T-helper 9 cell (primary cell): ENCODE measurements at regions not wholly inside any gene's neighbourhood (a gene's known extent, or its start where the extent isn't known, plus 50 kb on each side); places are given as distances from the start of the nearest gene placed in this dataset.
A peak's percentile ranks its signal among the peaks of the same experiment; 100 is the strongest.
"Not testable (repeated sequence)": the region's sequence is repeated elsewhere in the genome, so short reads cannot be mapped to it uniquely, and the experiment has no call there.

Experiments used
- DNase-seq: peaks from one replicate; pipeline ENCODE4 v3.0.0-alpha.2; 2020

- no peak for DNase-seq
Observed at GRCh38 chr14:86104691-86105265, 574.8 kb downstream of the FLRT2 start.

DNA sequence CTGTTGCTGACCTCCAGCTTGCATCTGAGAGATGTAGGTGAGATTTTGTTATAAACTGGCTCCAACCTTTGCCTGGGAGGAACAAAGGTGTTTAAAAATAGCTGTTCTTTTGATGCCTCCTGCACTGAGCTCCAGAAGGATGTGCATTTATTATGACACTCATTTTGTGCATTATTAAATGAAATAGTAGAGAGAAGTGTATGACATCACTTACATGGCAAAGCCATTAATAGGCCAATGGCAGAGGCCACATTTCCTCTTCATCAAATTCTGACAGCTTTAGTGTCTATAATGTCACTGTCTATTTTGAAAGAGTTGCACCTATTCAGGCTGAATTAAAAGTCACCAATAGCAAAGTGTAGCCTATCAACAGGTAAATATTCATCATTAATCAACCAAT is 564.6 kb downstream of the FLRT2 start:
- DNase-seq: no peak

GRCh38 chr14:86091811-86092210 is 561.9 kb downstream of the FLRT2 start:
- DNase-seq: no peak

DNA sequence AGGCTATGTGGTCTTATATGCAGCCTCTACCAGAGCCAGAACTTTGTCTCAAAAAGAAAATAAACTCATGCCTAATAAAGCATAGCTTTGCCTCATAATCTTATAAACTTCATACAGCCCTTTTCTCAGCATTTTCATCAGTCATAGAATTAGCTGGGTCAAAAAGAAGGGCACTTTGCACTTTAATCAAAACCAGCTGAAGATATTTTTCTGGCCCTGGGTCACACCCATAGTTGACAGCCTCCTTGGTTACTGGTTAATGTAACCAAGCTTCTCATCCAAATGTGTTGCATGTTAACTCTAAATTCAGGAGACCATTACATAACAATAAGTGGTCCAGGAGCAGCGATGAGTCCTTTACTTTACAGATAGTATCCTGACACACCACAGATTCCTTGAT is 558.2 kb downstream of the FLRT2 start:
- DNase-seq: no peak

DNA sequence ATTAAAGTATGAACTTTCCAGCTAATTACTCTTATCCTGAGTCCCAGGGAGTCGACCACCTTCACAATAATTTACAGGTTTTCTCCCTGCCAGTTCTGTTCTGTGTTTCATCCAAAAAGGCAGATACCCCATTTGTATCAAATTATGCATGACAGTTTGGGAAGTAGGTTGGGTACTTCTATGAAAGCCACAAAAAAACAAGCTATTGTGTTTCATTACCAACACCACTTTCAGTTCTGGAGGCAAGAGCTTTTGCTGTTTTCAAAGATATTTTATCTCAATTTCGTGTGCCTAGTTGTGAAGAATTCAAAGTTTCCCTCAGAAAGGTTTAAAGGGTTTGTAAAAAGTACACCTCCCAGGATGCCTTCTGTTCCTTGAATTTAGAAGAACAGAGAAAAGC is 557.4 kb downstream of the FLRT2 start:
- no peak for DNase-seq

- no peak for DNase-seq
Observed at GRCh38 chr14:86086962-86087361, 557.0 kb downstream of the FLRT2 start.

DNA sequence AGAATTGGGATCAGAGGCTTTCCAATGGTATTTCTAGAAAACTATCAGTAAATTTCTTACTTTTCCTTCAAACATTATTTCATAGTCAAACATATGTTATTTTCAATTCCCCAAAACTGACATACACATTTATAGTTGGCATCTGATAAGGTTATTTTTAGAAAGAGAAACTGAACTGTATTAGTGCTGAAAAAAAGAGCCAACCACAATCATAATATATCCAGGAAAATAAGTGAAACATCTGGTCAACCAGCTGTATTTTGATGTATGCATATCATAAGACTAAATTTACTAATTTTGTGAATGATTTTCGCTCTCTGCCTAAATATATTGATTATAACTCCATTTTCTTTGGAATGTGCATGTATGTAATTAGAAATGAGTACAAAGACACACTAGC is 554.2 kb downstream of the FLRT2 start:
- no peak for DNase-seq

GRCh38 chr14:86083616-86084015 is 553.7 kb downstream of the FLRT2 start:
- no peak for DNase-seq

- no peak for DNase-seq
Observed at GRCh38 chr14:86072116-86072894, 542.4 kb downstream of the FLRT2 start.

- no peak for DNase-seq
Observed at GRCh38 chr14:86066651-86067050, 536.7 kb downstream of the FLRT2 start.

GRCh38 chr14:86065407-86065806 is 535.5 kb downstream of the FLRT2 start:
- DNase-seq: no peak

DNA sequence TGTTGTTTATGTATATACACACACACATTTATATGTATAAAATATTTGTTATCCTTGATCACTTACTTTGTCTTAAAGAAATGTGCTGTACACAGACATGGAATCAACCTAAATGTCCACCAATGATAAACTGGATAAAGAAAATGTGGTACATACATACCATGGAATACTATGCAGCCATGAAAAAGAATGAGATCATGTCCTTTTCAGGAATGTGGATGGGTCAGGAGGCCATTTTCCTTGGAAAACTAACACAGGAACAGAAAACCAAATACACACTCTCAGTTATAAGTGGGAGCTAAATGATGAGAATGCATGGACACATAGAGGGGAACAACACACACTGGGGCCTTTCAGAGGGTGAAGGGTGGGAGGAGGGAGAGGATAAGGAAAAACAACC is 534.7 kb downstream of the FLRT2 start:
- DNase-seq: not testable (repeated sequence)

- DNase-seq: peak; percentile 3
Observed at GRCh38 chr14:86057018-86057667, 527.2 kb downstream of the FLRT2 start.

DNA sequence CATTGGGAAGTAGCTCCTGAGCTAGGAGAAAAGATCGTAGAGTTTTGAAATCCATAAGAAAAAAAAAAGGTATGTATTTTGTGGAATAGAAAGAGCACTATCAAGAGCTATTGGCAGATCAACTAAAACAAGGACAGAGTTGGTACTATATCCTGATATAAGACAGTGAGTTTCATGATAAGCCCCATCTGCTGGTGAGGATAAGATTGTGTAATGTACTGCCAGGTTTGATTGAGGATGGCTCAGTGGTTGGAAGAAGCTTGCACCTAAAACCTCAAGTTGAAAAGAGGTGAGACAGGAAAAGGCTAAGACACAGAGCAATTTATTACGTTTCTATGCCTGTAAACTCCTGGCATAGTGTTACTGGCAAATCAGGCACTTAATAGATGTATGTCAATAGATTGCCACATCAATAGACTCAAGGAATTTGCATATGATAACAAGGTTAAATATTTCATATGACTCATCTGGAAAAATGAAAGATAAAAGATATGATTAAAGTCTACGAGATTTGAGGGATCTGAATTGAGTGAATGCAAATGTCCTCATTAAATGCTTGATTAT is 525.6 kb downstream of the FLRT2 start:
- no peak for DNase-seq

- DNase-seq: no peak
Observed at GRCh38 chr14:86052868-86053267, 522.9 kb downstream of the FLRT2 start.

- DNase-seq: no peak
Observed at GRCh38 chr14:86050757-86051156, 520.8 kb downstream of the FLRT2 start.

DNA sequence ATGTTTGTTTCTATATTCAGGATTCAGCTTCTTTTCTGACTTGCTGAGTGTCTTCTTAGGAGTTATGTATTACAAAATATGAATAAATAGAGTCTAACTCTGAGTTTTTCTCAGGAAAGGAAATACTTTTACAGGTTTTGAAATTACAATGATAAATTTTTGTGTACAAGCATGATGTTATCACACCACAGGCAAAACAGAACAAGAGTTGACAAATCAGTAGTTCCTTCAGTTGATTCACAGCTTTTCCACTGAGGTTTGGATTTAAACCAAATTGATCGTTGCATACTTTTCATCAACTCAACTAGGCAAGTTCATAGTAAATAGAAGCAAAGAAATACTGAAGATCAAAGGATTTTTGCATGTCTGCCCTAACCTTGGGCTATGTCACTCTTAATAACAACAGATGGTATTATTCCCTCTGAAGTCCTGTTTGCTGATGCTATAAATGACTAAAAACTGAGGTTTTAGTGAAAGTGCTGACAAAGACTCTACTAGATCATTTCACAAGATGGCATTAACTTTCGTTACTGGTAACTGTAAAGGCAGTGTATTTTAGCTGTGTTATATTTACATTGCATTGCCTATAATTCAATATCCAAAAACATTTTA is 520.2 kb downstream of the FLRT2 start:
- no peak for DNase-seq

DNA sequence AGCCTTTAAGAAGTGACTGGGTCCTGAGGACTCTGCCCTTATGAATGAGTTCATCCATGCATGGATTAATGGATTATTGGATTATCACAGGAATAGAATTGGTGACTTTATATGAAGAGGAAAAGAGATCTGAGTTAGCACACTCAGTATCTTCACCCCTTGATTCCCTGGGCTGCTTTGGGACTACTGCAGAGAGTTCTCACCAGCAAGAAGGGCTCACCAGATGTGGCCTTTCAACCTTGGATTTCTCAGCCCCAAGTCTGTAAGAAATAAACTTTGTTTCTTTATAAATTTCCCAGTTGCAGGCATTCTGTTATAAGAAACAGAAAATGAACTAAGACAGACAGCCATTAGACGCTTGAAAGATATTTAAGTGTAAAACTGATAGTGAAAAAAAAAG is 509.2 kb downstream of the FLRT2 start:
- no peak for DNase-seq

GRCh38 chr14:86038387-86039042 is 508.6 kb downstream of the FLRT2 start:
- no peak for DNase-seq

- DNase-seq: no peak
Observed at GRCh38 chr14:86035882-86036281, 505.9 kb downstream of the FLRT2 start.

DNA sequence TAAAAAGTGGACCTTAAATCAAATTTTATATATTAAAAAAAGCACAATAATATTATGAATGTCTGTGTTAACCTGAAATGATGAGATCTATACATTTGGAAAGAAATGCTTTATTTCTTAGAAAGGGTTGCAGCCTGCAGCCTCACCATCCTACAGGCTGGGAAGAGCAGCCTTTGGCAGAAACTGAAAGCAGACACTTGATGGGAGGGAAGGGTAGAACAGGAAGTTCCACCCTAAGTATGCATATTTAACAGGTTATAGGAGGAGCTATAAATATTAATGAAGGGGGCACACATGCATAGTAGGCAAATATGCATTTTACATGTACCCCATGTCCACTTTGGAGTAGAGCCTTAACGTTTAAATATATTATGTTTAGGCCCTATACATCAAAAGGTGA is 498.0 kb downstream of the FLRT2 start:
- DNase-seq: no peak

GRCh38 chr14:86027144-86027543 is 497.2 kb downstream of the FLRT2 start:
- DNase-seq: no peak
